H1 (cell line): ENCODE measurements at regions not wholly inside any gene's neighbourhood (a gene's known extent, or its start where the extent isn't known, plus 50 kb on each side); places are given as distances from the start of the nearest gene placed in this dataset.

ENCODE experiments used
- CTCF ChIA-PET: fragments of 300-600 bp; sonication (Branson Sonifier 250); formaldehyde crosslinking; loops from one replicate; lab custom pipeline; 2021; ENCODE audit not compliant: partially characterized antibody; lab: Charles Lee
- POLR2A ChIA-PET: fragments of 300-600 bp; sonication (Branson Sonifier 250); formaldehyde crosslinking; loops from one replicate; lab custom pipeline; 2021; ENCODE audit warnings: inconsistent platforms; ENCODE audit not compliant: partially characterized antibody; lab: Charles Lee
- DNase-seq, 2 experiments: peaks; one replicate each; pipeline versions ENCODE4 v3.0.0 to v3.0.0-alpha.2; 2010 to 2022; ENCODE audit warnings: low spot score in 2 of 2, low read depth in 1 of 2, mixed read lengths in 1 of 2
- FAIRE-seq: peaks from 2 replicates; lab custom pipeline; 2011; peaks lifted over from hg19 to GRCh38; lab: Jason Lieb, UNC
- H2AFZ ChIP-seq: 2 replicates; pipeline ENCODE4 v1.8.1; 2012; ENCODE audit warnings: low read length, inconsistent platforms
- H2AK5ac ChIP-seq: 2 replicates; pipeline ENCODE4 v1.6.1; 2013; ENCODE audit warnings: low read depth, low read length
- H2BK120ac ChIP-seq: replicated peaks from 2 replicates; pipeline ENCODE3; 2013; ENCODE audit warnings: low read depth, low read length, inconsistent platforms
- H2BK12ac ChIP-seq: 2 replicates; pipeline ENCODE4 v1.6.1; 2013; ENCODE audit warnings: low read depth, low read length
- H2BK15ac ChIP-seq: 2 replicates; pipeline ENCODE4 v1.6.1; 2013; ENCODE audit warnings: low read length
- H2BK20ac ChIP-seq: 2 replicates; pipeline ENCODE4 v1.6.1; 2013; ENCODE audit warnings: low read length
- H2BK5ac ChIP-seq: 2 replicates; pipeline ENCODE4 v1.6.1; 2013; ENCODE audit warnings: low read depth, low read length
- H3K14ac ChIP-seq: 2 replicates; pipeline ENCODE4 v1.6.1; 2013; ENCODE audit warnings: inconsistent platforms; ENCODE audit not compliant: insufficient read length
- H3K18ac ChIP-seq: 2 replicates; pipeline ENCODE4 v1.6.1; 2013; ENCODE audit warnings: low read length; ENCODE audit errors: extremely low read depth
- H3K23ac ChIP-seq: 2 replicates; pipeline ENCODE4 v1.6.1; 2013; ENCODE audit warnings: inconsistent platforms; ENCODE audit not compliant: insufficient read length
- H3K23me2 ChIP-seq: 2 replicates; pipeline ENCODE4 v1.6.1; 2013; ENCODE audit warnings: low read depth, low read length
- H3K27ac ChIP-seq: 2 replicates; pipeline ENCODE4 v1.6.1; 2011; ENCODE audit warnings: low read depth, low read length, inconsistent platforms
- H3K27me3 ChIP-seq, 4 experiments: replicated peaks in 1 of 4; 1 replicate in 1 of 4; 2 replicates in 3 of 4; pipeline versions ENCODE4 v1.6.1 to v1.8.1; 2011 to 2013; ENCODE audit warnings: low read length in 3 of 4, mild to moderate bottlenecking in 3 of 4, inconsistent platforms in 2 of 4, mixed read lengths in 2 of 4, moderate library complexity in 1 of 4; ENCODE audit not compliant: control insufficient read depth in 3 of 4, insufficient read depth in 3 of 4; ENCODE audit errors: extremely low read depth in 1 of 4
- H3K36me3 ChIP-seq, 4 experiments: 2 replicates each; pipeline versions ENCODE4 v1.6.1 to v1.8.1; 2011 to 2013; ENCODE audit warnings: mild to moderate bottlenecking in 4 of 4, low read length in 3 of 4, moderate library complexity in 2 of 4, control low read depth in 1 of 4, inconsistent platforms in 1 of 4; ENCODE audit not compliant: insufficient read depth in 4 of 4, control insufficient read depth in 2 of 4
- H3K4ac ChIP-seq: replicated peaks from 2 replicates; pipeline ENCODE3; 2013; ENCODE audit warnings: low read length, low read depth, mixed read lengths, inconsistent platforms; ENCODE audit not compliant: insufficient read length
- H3K4me1 ChIP-seq, 4 experiments: replicated peaks in 1 of 4; 1 replicate in 1 of 4; 2 replicates in 3 of 4; pipeline versions ENCODE4 v1.6.1 to v1.8.1; 2011 to 2013; ENCODE audit warnings: low read length in 3 of 4, inconsistent platforms in 2 of 4, mixed read lengths in 1 of 4; ENCODE audit not compliant: insufficient read depth in 4 of 4, control insufficient read depth in 3 of 4
- H3K4me2 ChIP-seq, 2 experiments: 2 replicates each; pipeline versions ENCODE4 v1.6.1 to v1.8.1; 2011 to 2013; ENCODE audit warnings: low read depth in 2 of 2, low read length in 2 of 2, control low read depth in 1 of 2, inconsistent platforms in 1 of 2, mild to moderate bottlenecking in 1 of 2; ENCODE audit not compliant: insufficient read depth in 1 of 2
- H3K4me3 ChIP-seq, 4 experiments: fragments of 200-600, 300-600 bp in 1 of 4; sonication (generic), shearing (Covaris generic), sonication (Bioruptor Twin) in 1 of 4; 2 replicates each; pipeline versions ENCODE4 v1.5.1 to v1.8.1; 2011 to 2016; ENCODE audit warnings: low read length in 4 of 4, low read depth in 3 of 4, control low read depth in 2 of 4, inconsistent platforms in 2 of 4, mild to moderate bottlenecking in 2 of 4, mixed read lengths in 1 of 4, moderate library complexity in 1 of 4; ENCODE audit not compliant: insufficient read depth in 2 of 4; ENCODE audit errors: extremely low read depth in 1 of 4
- H3K56ac ChIP-seq: replicated peaks from 2 replicates; pipeline ENCODE3; 2013; ENCODE audit warnings: low read depth, mild to moderate bottlenecking, mixed read lengths, low read length, inconsistent platforms; ENCODE audit not compliant: insufficient read length
- H3K79me1 ChIP-seq: 2 replicates; pipeline ENCODE4 v1.6.1; 2013; ENCODE audit warnings: low read depth, low read length, control low read depth
- H3K79me2 ChIP-seq, 2 experiments: 2 replicates each; pipeline versions ENCODE4 v1.6.1 to v1.8.1; 2012 to 2013; ENCODE audit warnings: low read length in 2 of 2, mild to moderate bottlenecking in 2 of 2, inconsistent platforms in 1 of 2; ENCODE audit not compliant: insufficient read depth in 2 of 2, control insufficient read depth in 1 of 2
- H3K9ac ChIP-seq, 4 experiments: replicated peaks in 1 of 4; 1 replicate in 1 of 4; 2 replicates in 3 of 4; pipeline versions ENCODE4 v1.6.1 to v1.8.1; 2011 to 2013; ENCODE audit warnings: low read depth in 3 of 4, low read length in 3 of 4, control low read depth in 2 of 4, mild to moderate bottlenecking in 2 of 4, moderate library complexity in 2 of 4, inconsistent platforms in 1 of 4; ENCODE audit errors: extremely low read depth in 1 of 4
- H3K9me3 ChIP-seq, 2 experiments: 2 replicates each; pipeline versions ENCODE4 v1.6.1 to v1.8.1; 2012 to 2013; ENCODE audit warnings: mild to moderate bottlenecking in 2 of 2, moderate library complexity in 2 of 2, control low read depth in 1 of 2, inconsistent platforms in 1 of 2, low read depth in 1 of 2, low read length in 1 of 2, mixed read lengths in 1 of 2; ENCODE audit not compliant: insufficient read depth in 2 of 2
- H4K20me1 ChIP-seq, 2 experiments: replicated peaks in 1 of 2; 2 replicates each; pipeline versions ENCODE3 to v1.8.1; 2011 to 2013; ENCODE audit warnings: inconsistent platforms in 2 of 2, low read length in 2 of 2, mild to moderate bottlenecking in 1 of 2; ENCODE audit not compliant: insufficient read depth in 2 of 2, control insufficient read depth in 1 of 2
- H4K5ac ChIP-seq: 2 replicates; pipeline ENCODE4 v1.6.1; 2013; ENCODE audit warnings: low read length, low read depth, mixed read lengths, inconsistent platforms; ENCODE audit not compliant: insufficient read length
- H4K8ac ChIP-seq: 2 replicates; pipeline ENCODE4 v1.8.0; 2013; ENCODE audit warnings: mild to moderate bottlenecking, moderate library complexity, low read length, inconsistent platforms; ENCODE audit not compliant: insufficient read depth; ENCODE audit errors: extremely low read depth
- H4K91ac ChIP-seq: replicated peaks from 2 replicates; pipeline ENCODE3; 2013; ENCODE audit warnings: low read length, mixed read lengths, inconsistent platforms; ENCODE audit not compliant: insufficient read length
- CTCF ChIP-seq, 3 experiments: IDR thresholded peaks; 1 replicate in 2 of 3; 2 replicates in 1 of 3; pipeline versions ENCODE4 v1.5.1 to v1.6.1; 2011; ENCODE audit warnings: low read length in 3 of 3, mild to moderate bottlenecking in 3 of 3, inconsistent platforms in 2 of 3, low read depth in 1 of 3, moderate library complexity in 1 of 3; ENCODE audit not compliant: insufficient read depth in 1 of 3; ENCODE audit errors: control extremely low read depth in 1 of 3
- E2F6 ChIP-seq: IDR thresholded peaks from 2 replicates; pipeline ENCODE4 v1.6.1; 2012; ENCODE audit warnings: inconsistent platforms
- EP300 ChIP-seq, 2 experiments: IDR thresholded peaks; 1 replicate in 1 of 2; 2 replicates in 1 of 2; pipeline ENCODE4 v1.6.1; 2011 to 2012; ENCODE audit warnings: low read depth in 2 of 2, low read length in 2 of 2, mild to moderate bottlenecking in 2 of 2, borderline replicate concordance in 1 of 2, inconsistent platforms in 1 of 2, moderate library complexity in 1 of 2
- EZH2 ChIP-seq: fragments of 200-600 bp; sonication (generic); IDR thresholded peaks from 2 replicates; pipeline ENCODE4 v1.7.1; 2012; ENCODE audit warnings: low read depth, mild to moderate bottlenecking, moderate library complexity, low read length, inconsistent platforms; ENCODE audit not compliant: severe bottlenecking
- HDAC2 ChIP-seq, 2 experiments: fragments of 300-600 bp in 1 of 2; sonication (generic) in 1 of 2; IDR thresholded peaks; 2 replicates each; pipeline ENCODE4 v1.6.1; 2011 to 2012; ENCODE audit warnings: low read depth in 2 of 2, low read length in 2 of 2, mild to moderate bottlenecking in 2 of 2, moderate library complexity in 2 of 2, borderline replicate concordance in 1 of 2, inconsistent platforms in 1 of 2
- JUND ChIP-seq: IDR thresholded peaks from 2 replicates; pipeline ENCODE4 v1.6.1; 2011; ENCODE audit warnings: mild to moderate bottlenecking, improper control_type of control experiment, low read length
- KDM1A ChIP-seq: fragments of 200-600, 300-600 bp; sonication (generic); IDR thresholded peaks from 2 replicates; pipeline ENCODE4 v1.7.1; 2016; ENCODE audit warnings: mild to moderate bottlenecking, low read length, borderline replicate concordance
- SIRT6 ChIP-seq: IDR thresholded peaks from one replicate; pipeline ENCODE4 v1.7.1; 2012; ENCODE audit warnings: low read length, inconsistent platforms
- SP4 ChIP-seq: IDR thresholded peaks from 2 replicates; pipeline ENCODE4 v1.6.1; 2012; ENCODE audit warnings: low read length, inconsistent platforms
- TCF12 ChIP-seq: IDR thresholded peaks from 2 replicates; pipeline ENCODE4 v1.6.1; 2011; ENCODE audit warnings: low read depth, mild to moderate bottlenecking, low read length
- WGBS, 2 experiments: shearing (Covaris generic) in 1 of 2; methylation state at CpG; one replicate each; pipeline versions ENCODE4 v1.1.6 to v1.1.7; 2013 to 2015; ENCODE audit warnings: low lambda C conversion rate in 2 of 2, mixed read lengths in 2 of 2, inconsistent platforms in 1 of 2, low coverage in 1 of 2, missing lambda C conversion rate in 1 of 2; ENCODE audit not compliant: insufficient replicate concordance in 2 of 2, insufficient coverage in 1 of 2, insufficient read length in 1 of 2; ENCODE audit errors: extremely low coverage in 1 of 2, missing lambda C conversion rate in 1 of 2; 5-methylcytosine and 5-hydroxymethylcytosine counted together

GRCh38 chr2:143957321-143957720 is 562.6 kb downstream of the ZEB2 start:
- Histone ChIP-seq H3K56ac (no peak overlapping the region), H2BK15ac (no peak overlapping the region), H3K36me3 (no peaks in the 10 kb centered on the region), H4K5ac (no peak overlapping the region), H2BK120ac (no peak overlapping the region), H3K27me3 (no peaks in the 10 kb centered on the region), H3K23ac (no peak overlapping the region), H4K20me1 (no peaks in the 10 kb centered on the region), H2BK5ac (no peak overlapping the region), H4K91ac (no peak overlapping the region), H3K23me2 (no peaks in the 10 kb centered on the region), H3K79me1 (no peaks in the 10 kb centered on the region), H3K14ac (no peak overlapping the region), H4K8ac (no peak overlapping the region), H3K9ac (no peak overlapping the region), H3K4me3 (no peak overlapping the region), H3K4ac (no peak overlapping the region), H3K79me2 (no peaks in the 10 kb centered on the region), H2AFZ (no peak overlapping the region), H2AK5ac (no peak overlapping the region), H2BK20ac (no peak overlapping the region), H3K4me2 (no peak overlapping the region), H3K27ac (no peak overlapping the region), H3K9me3 (no peaks in the 10 kb centered on the region), H2BK12ac (no peak overlapping the region), H3K18ac (no peak overlapping the region), H3K4me1 (no peaks in the 10 kb centered on the region)
- WGBS, 2 experiments, result 86% methylated on average over 5 of the region's 5 CpGs; no CpG with 5 or more reads in 1 of the 2 experiments
- POLR2A ChIA-PET, result no interaction called here
- FAIRE-seq (no peak), DNase-seq (no peak)
- CTCF ChIA-PET, result no interaction called here
- TF ChIP-seq E2F6 (no peak), KDM1A (no peak), TCF12 (no peak), JUND (no peak), EZH2 (no peak), CTCF (IDR thresholded peaks at IDR 0.05; ENCODE audit: control extremely low read depth in 1 of 3, insufficient read depth in 1 of 3, low read depth in 1 of 3, low read length in 3 of 3) (no peak), HDAC2 (IDR thresholded peaks at IDR 0.05; ENCODE audit: borderline replicate concordance in 1 of 2, low read depth in 2 of 2, low read length in 2 of 2) (no peak), SP4 (no peak), EP300 (IDR thresholded peaks at IDR 0.05; ENCODE audit: borderline replicate concordance in 1 of 2, low read depth in 2 of 2, low read length in 2 of 2) (no peak), SIRT6 (no peak)
